GM23338 (cell line): ENCODE measurements at regions not wholly inside any gene's neighbourhood (a gene's known extent, or its start where the extent isn't known, plus 50 kb on each side); places are given as distances from the start of the nearest gene placed in this dataset.

Source experiments
- ATAC-seq: fragments of 200-7000 bp; cut with Tn5 transposase; 3 replicates; pipeline ENCODE4 v1.9.1; 2020
- DNase-seq: peaks from one replicate; pipeline ENCODE4 v3.0.0-alpha.2; 2015; ENCODE audit warnings: low spot score
- H2AFZ ChIP-seq: fragments of 200-600 bp; sonication (generic); 2 replicates; pipeline ENCODE4 v1.8.0; 2016; ENCODE audit warnings: antibody characterized with exemption, mild to moderate bottlenecking, moderate library complexity
- H3F3A ChIP-seq: fragments of 200-600 bp; sonication (generic); replicated peaks from 2 replicates; pipeline ENCODE4 v1.8.0; 2017; ENCODE audit warnings: antibody characterized with exemption, mixed run types, low read depth
- H3K27ac ChIP-seq: fragments of 200-600 bp; sonication (generic); 2 replicates; pipeline ENCODE4 v1.6.1; 2016; ENCODE audit warnings: low read depth
- H3K27me3 ChIP-seq: fragments of 200-600 bp; sonication (generic); 2 replicates; pipeline ENCODE4 v1.8.0; 2016; ENCODE audit warnings: mild to moderate bottlenecking, mixed run types, moderate library complexity; ENCODE audit not compliant: insufficient read depth
- H3K36me3 ChIP-seq: fragments of 200-600 bp; sonication (generic); 2 replicates; pipeline ENCODE4 v1.8.0; 2016; ENCODE audit warnings: mild to moderate bottlenecking; ENCODE audit not compliant: insufficient read depth
- H3K4me1 ChIP-seq: fragments of 200-600 bp; sonication (generic); 2 replicates; pipeline ENCODE4 v1.8.0; 2016; ENCODE audit warnings: mild to moderate bottlenecking, moderate library complexity; ENCODE audit not compliant: insufficient read depth
- H3K4me2 ChIP-seq: fragments of 200-600 bp; sonication (generic); 2 replicates; pipeline ENCODE4 v1.7.1; 2017; ENCODE audit warnings: mixed run types
- H3K4me3 ChIP-seq: fragments of 200-600 bp; sonication (generic); 2 replicates; pipeline ENCODE4 v1.6.1; 2016; ENCODE audit warnings: mixed run types
- H3K79me2 ChIP-seq: fragments of 200-600 bp; sonication (generic); replicated peaks from 2 replicates; pipeline ENCODE4 v1.8.0; 2017; ENCODE audit warnings: mild to moderate bottlenecking; ENCODE audit not compliant: insufficient read depth
- H3K9me2 ChIP-seq: fragments of 200-600 bp; sonication (generic); 2 replicates; pipeline ENCODE4 v1.8.0; 2017; ENCODE audit not compliant: insufficient read depth
- H4K20me1 ChIP-seq: fragments of 200-600 bp; sonication (generic); replicated peaks from 2 replicates; pipeline ENCODE4 v1.8.0; 2017; ENCODE audit warnings: mild to moderate bottlenecking; ENCODE audit not compliant: insufficient read depth
- H3K27ac Mint-ChIP-seq: 2 replicates; pipeline ENCODE4 v1.8.0; 2020; ENCODE audit warnings: inconsistent platforms, mild to moderate bottlenecking, moderate library complexity, mixed read lengths
- H3K27me3 Mint-ChIP-seq: 3 replicates; pipeline ENCODE4 v1.8.0; 2022; ENCODE audit warnings: low read depth, mild to moderate bottlenecking, moderate library complexity, mixed read lengths, inconsistent platforms; ENCODE audit not compliant: insufficient read depth, poor library complexity
- H3K36me3 Mint-ChIP-seq: 3 replicates; pipeline ENCODE4 v1.8.0; 2021; ENCODE audit warnings: low read depth, mild to moderate bottlenecking, inconsistent platforms, moderate library complexity, mixed read lengths
- H3K4me1 Mint-ChIP-seq: 3 replicates; pipeline ENCODE4 v1.8.0; 2020; ENCODE audit warnings: mild to moderate bottlenecking, inconsistent platforms, mixed read lengths
- H3K4me3 Mint-ChIP-seq: 3 replicates; pipeline ENCODE4 v1.8.0; 2021; ENCODE audit warnings: moderate library complexity, mild to moderate bottlenecking, inconsistent platforms, mixed read lengths
- H3K9me3 Mint-ChIP-seq: 3 replicates; pipeline ENCODE4 v1.8.0; 2020; ENCODE audit warnings: moderate library complexity, mild to moderate bottlenecking, inconsistent platforms, mixed read lengths
- CREB1 ChIP-seq: fragments of 250-450 bp; sonication (Bioruptor Pico); IDR thresholded peaks from 2 replicates; pipeline ENCODE4 v1.5.0; 2020; ENCODE audit warnings: low read depth, mild to moderate bottlenecking, moderate library complexity
- ETS1 ChIP-seq: IDR thresholded peaks from 2 replicates; pipeline ENCODE4 v1.6.1; 2016; ENCODE audit warnings: antibody characterized with exemption
- EZH2 ChIP-seq: fragments of 200-600 bp; sonication (generic); IDR thresholded peaks from one replicate; pipeline ENCODE4 v1.8.0; 2017; ENCODE audit warnings: antibody characterized with exemption, mild to moderate bottlenecking, low read depth; ENCODE audit not compliant: unreplicated experiment
- EZH2phosphoT487 ChIP-seq: fragments of 200-600 bp; sonication (generic); IDR thresholded peaks from one replicate; pipeline ENCODE4 v1.8.1; 2018; ENCODE audit warnings: antibody characterized with exemption; ENCODE audit not compliant: unreplicated experiment
- POLR2AphosphoS5 ChIP-seq: IDR thresholded peaks from 2 replicates; pipeline ENCODE4 v1.6.1; 2016; ENCODE audit warnings: antibody characterized with exemption, low read depth
- STAT1 ChIP-seq: IDR thresholded peaks from one replicate; pipeline ENCODE4 v1.6.1; 2016; ENCODE audit warnings: antibody characterized with exemption; ENCODE audit not compliant: unreplicated experiment
- ZNF114 ChIP-seq: fragments of 250-450 bp; sonication (Bioruptor Pico); IDR thresholded peaks from 2 replicates; pipeline ENCODE4 v1.5.0; 2020; ENCODE audit warnings: mild to moderate bottlenecking, moderate library complexity
- ZNF462 ChIP-seq: fragments of 250-450 bp; sonication (Bioruptor Pico); IDR thresholded peaks from 2 replicates; pipeline ENCODE4 v1.5.0; 2020; ENCODE audit warnings: mild to moderate bottlenecking, moderate library complexity
- TF ChIP-seq, protein P1 (sequence below): IDR thresholded peaks from one replicate; pipeline ENCODE4 v1.6.1; 2018; ENCODE audit warnings: antibody characterized with exemption; ENCODE audit not compliant: unreplicated experiment

- TF ChIP-seq EZH2phosphoT487 = no peak
- TF ChIP-seq, protein P1, sequence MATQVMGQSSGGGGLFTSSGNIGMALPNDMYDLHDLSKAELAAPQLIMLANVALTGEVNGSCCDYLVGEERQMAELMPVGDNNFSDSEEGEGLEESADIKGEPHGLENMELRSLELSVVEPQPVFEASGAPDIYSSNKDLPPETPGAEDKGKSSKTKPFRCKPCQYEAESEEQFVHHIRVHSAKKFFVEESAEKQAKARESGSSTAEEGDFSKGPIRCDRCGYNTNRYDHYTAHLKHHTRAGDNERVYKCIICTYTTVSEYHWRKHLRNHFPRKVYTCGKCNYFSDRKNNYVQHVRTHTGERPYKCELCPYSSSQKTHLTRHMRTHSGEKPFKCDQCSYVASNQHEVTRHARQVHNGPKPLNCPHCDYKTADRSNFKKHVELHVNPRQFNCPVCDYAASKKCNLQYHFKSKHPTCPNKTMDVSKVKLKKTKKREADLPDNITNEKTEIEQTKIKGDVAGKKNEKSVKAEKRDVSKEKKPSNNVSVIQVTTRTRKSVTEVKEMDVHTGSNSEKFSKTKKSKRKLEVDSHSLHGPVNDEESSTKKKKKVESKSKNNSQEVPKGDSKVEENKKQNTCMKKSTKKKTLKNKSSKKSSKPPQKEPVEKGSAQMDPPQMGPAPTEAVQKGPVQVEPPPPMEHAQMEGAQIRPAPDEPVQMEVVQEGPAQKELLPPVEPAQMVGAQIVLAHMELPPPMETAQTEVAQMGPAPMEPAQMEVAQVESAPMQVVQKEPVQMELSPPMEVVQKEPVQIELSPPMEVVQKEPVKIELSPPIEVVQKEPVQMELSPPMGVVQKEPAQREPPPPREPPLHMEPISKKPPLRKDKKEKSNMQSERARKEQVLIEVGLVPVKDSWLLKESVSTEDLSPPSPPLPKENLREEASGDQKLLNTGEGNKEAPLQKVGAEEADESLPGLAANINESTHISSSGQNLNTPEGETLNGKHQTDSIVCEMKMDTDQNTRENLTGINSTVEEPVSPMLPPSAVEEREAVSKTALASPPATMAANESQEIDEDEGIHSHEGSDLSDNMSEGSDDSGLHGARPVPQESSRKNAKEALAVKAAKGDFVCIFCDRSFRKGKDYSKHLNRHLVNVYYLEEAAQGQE = no peak
- no peak for TF ChIP-seq EZH2
- no peak for TF ChIP-seq POLR2AphosphoS5
- no peak for TF ChIP-seq ETS1
- TF ChIP-seq CREB1 (CRISPR knock-in tag) = no peak
- TF ChIP-seq ZNF114 (CRISPR knock-in tag) = no peak
- no peak for TF ChIP-seq STAT1
Observed at GRCh38 chr18:52077251-52077983, 262.6 kb upstream of the DCC start (continued).

GRCh38 chr18:52082246-52082645, 257.8 kb upstream of the DCC start:
- ATAC-seq (no peak), DNase-seq (no peak)
- Histone ChIP-seq H3K4me1 (no peaks in the 10 kb centered on the region), H3K27me3 (no peaks in the 10 kb centered on the region), H3K27ac (no peak overlapping the region), H3K4me2 (no peak overlapping the region), H4K20me1 (no peaks in the 10 kb centered on the region), H3K9me2 (peaks cover 12% of the 10 kb centered on the region; the same call in 1 of the 2 replicates), H2AFZ (no peak overlapping the region), H3K4me3 (no peak overlapping the region), H3K79me2 (no peaks in the 10 kb centered on the region), H3K36me3 (no peaks in the 10 kb centered on the region), H3F3A (no peaks in the 10 kb centered on the region)
- no peak for TF ChIP-seq ZNF462 (CRISPR knock-in tag)
- Mint-ChIP-seq H3K9me3 (no peaks in the 10 kb centered on the region), H3K4me3 (no peak overlapping the region), H3K4me1 (peaks cover 8% of the 10 kb centered on the region; the same call in 2 of the 3 replicates), H3K36me3 (no peaks in the 10 kb centered on the region), H3K27me3 (no peaks in the 10 kb centered on the region), H3K27ac (no peak overlapping the region)
